H1 (cell line): ENCODE measurements at regions not wholly inside any gene's neighbourhood (a gene's known extent, or its start where the extent isn't known, plus 50 kb on each side); places are given as distances from the start of the nearest gene placed in this dataset.

ENCODE experiments used
- ATF3 ChIP-seq: IDR thresholded peaks from 2 replicates; pipeline ENCODE4 v1.6.1; 2011; ENCODE audit warnings: low read depth, mild to moderate bottlenecking, low read length; ENCODE audit not compliant: insufficient read depth
- CBX5 ChIP-seq: fragments of 300-800, 300-1000 bp; sonication (generic); IDR thresholded peaks from 2 replicates; pipeline ENCODE4 v1.7.1; 2016; ENCODE audit warnings: antibody characterized with exemption, low read length, low read depth
- CTBP2 ChIP-seq: IDR thresholded peaks from 2 replicates; pipeline ENCODE4 v1.7.0; 2011; ENCODE audit warnings: borderline replicate concordance, mild to moderate bottlenecking, moderate library complexity, mixed read lengths, low read length; ENCODE audit not compliant: insufficient read depth, insufficient read length
- KDM5A ChIP-seq: fragments of 200-600 bp; IDR thresholded peaks from 2 replicates; pipeline ENCODE4 v1.7.1; 2012; ENCODE audit warnings: mild to moderate bottlenecking, low read length, inconsistent platforms, mixed read lengths
- POLR2AphosphoS5 ChIP-seq: IDR thresholded peaks from 2 replicates; pipeline ENCODE4 v1.6.1; 2011; ENCODE audit warnings: low read depth, low read length
- RAD21 ChIP-seq, 2 experiments: IDR thresholded peaks in 1 of 2; conservative IDR thresholded peaks in 1 of 2; 2 replicates each; pipeline ENCODE4 v1.6.1; 2011; ENCODE audit warnings: low read depth in 2 of 2, low read length in 2 of 2, improper control_type of control experiment in 1 of 2, inconsistent platforms in 1 of 2, mild to moderate bottlenecking in 1 of 2, moderate library complexity in 1 of 2
- SIN3A ChIP-seq, 2 experiments: IDR thresholded peaks in 1 of 2; conservative IDR thresholded peaks in 1 of 2; 2 replicates each; pipeline ENCODE4 v1.6.1; 2011 to 2012; ENCODE audit warnings: low read length in 2 of 2, improper control_type of control experiment in 1 of 2, low read depth in 1 of 2, mild to moderate bottlenecking in 1 of 2
- SP2 ChIP-seq: IDR thresholded peaks from 2 replicates; pipeline ENCODE4 v1.6.1; 2012; ENCODE audit warnings: mild to moderate bottlenecking, low read length, inconsistent platforms
- TF ChIP-seq, protein P1 (sequence below): fragments of 300-600 bp; sonication (generic); IDR thresholded peaks from 2 replicates; pipeline ENCODE4 v1.7.1; 2012; ENCODE audit warnings: low read length, moderate library complexity, mild to moderate bottlenecking, inconsistent platforms; ENCODE audit not compliant: insufficient replicate concordance
- TF ChIP-seq, protein P2 (sequence below): IDR thresholded peaks from 2 replicates; pipeline ENCODE4 v1.6.1; 2012; ENCODE audit warnings: inconsistent platforms

- TF ChIP-seq, protein P1, sequence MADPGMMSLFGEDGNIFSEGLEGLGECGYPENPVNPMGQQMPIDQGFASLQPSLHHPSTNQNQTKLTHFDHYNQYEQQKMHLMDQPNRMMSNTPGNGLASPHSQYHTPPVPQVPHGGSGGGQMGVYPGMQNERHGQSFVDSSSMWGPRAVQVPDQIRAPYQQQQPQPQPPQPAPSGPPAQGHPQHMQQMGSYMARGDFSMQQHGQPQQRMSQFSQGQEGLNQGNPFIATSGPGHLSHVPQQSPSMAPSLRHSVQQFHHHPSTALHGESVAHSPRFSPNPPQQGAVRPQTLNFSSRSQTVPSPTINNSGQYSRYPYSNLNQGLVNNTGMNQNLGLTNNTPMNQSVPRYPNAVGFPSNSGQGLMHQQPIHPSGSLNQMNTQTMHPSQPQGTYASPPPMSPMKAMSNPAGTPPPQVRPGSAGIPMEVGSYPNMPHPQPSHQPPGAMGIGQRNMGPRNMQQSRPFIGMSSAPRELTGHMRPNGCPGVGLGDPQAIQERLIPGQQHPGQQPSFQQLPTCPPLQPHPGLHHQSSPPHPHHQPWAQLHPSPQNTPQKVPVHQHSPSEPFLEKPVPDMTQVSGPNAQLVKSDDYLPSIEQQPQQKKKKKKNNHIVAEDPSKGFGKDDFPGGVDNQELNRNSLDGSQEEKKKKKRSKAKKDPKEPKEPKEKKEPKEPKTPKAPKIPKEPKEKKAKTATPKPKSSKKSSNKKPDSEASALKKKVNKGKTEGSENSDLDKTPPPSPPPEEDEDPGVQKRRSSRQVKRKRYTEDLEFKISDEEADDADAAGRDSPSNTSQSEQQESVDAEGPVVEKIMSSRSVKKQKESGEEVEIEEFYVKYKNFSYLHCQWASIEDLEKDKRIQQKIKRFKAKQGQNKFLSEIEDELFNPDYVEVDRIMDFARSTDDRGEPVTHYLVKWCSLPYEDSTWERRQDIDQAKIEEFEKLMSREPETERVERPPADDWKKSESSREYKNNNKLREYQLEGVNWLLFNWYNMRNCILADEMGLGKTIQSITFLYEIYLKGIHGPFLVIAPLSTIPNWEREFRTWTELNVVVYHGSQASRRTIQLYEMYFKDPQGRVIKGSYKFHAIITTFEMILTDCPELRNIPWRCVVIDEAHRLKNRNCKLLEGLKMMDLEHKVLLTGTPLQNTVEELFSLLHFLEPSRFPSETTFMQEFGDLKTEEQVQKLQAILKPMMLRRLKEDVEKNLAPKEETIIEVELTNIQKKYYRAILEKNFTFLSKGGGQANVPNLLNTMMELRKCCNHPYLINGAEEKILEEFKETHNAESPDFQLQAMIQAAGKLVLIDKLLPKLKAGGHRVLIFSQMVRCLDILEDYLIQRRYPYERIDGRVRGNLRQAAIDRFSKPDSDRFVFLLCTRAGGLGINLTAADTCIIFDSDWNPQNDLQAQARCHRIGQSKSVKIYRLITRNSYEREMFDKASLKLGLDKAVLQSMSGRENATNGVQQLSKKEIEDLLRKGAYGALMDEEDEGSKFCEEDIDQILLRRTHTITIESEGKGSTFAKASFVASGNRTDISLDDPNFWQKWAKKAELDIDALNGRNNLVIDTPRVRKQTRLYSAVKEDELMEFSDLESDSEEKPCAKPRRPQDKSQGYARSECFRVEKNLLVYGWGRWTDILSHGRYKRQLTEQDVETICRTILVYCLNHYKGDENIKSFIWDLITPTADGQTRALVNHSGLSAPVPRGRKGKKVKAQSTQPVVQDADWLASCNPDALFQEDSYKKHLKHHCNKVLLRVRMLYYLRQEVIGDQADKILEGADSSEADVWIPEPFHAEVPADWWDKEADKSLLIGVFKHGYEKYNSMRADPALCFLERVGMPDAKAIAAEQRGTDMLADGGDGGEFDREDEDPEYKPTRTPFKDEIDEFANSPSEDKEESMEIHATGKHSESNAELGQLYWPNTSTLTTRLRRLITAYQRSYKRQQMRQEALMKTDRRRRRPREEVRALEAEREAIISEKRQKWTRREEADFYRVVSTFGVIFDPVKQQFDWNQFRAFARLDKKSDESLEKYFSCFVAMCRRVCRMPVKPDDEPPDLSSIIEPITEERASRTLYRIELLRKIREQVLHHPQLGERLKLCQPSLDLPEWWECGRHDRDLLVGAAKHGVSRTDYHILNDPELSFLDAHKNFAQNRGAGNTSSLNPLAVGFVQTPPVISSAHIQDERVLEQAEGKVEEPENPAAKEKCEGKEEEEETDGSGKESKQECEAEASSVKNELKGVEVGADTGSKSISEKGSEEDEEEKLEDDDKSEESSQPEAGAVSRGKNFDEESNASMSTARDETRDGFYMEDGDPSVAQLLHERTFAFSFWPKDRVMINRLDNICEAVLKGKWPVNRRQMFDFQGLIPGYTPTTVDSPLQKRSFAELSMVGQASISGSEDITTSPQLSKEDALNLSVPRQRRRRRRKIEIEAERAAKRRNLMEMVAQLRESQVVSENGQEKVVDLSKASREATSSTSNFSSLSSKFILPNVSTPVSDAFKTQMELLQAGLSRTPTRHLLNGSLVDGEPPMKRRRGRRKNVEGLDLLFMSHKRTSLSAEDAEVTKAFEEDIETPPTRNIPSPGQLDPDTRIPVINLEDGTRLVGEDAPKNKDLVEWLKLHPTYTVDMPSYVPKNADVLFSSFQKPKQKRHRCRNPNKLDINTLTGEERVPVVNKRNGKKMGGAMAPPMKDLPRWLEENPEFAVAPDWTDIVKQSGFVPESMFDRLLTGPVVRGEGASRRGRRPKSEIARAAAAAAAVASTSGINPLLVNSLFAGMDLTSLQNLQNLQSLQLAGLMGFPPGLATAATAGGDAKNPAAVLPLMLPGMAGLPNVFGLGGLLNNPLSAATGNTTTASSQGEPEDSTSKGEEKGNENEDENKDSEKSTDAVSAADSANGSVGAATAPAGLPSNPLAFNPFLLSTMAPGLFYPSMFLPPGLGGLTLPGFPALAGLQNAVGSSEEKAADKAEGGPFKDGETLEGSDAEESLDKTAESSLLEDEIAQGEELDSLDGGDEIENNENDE: no peak
- TF ChIP-seq SP2 (no peak), RAD21 (IDR thresholded peaks at IDR 0.05 in 1 of 2, conservative IDR thresholded peaks at IDR 0.05 in 1 of 2; ENCODE audit: low read depth in 2 of 2, low read length in 2 of 2) (no peak), CBX5 (no peak), POLR2AphosphoS5 (no peak), KDM5A (no peak), SIN3A (conservative IDR thresholded peaks at IDR 0.05 in 1 of 2, IDR thresholded peaks at IDR 0.05 in 1 of 2; ENCODE audit: low read depth in 1 of 2, low read length in 2 of 2) (no peak), ATF3 (no peak), CTBP2 (no peak)
- TF ChIP-seq, protein P2, sequence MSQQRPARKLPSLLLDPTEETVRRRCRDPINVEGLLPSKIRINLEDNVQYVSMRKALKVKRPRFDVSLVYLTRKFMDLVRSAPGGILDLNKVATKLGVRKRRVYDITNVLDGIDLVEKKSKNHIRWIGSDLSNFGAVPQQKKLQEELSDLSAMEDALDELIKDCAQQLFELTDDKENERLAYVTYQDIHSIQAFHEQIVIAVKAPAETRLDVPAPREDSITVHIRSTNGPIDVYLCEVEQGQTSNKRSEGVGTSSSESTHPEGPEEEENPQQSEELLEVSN: no peak
Observed at GRCh38 chr21:35857095-35857494, 203.2 kb downstream of the SETD4 start (continued).
